A549 (cell line): ENCODE measurements at regions not wholly inside any gene's neighbourhood (a gene's known extent, or its start where the extent isn't known, plus 50 kb on each side); places are given as distances from the start of the nearest gene placed in this dataset.

Source experiments
- CBX8 ChIP-seq: fragments of 200-600 bp; sonication (generic); IDR thresholded peaks from 2 replicates; pipeline ENCODE4 v1.6.1; 2016
- CEBPB ChIP-seq, 2 experiments: fragments of >200 bp in 1 of 2; sonication (Bioruptor Twin) in 1 of 2; formaldehyde crosslinking in 1 of 2; IDR thresholded peaks; 2 replicates each; pipeline ENCODE4 v1.6.1; 2012 to 2016
- EP300 ChIP-seq, 2 experiments: fragments of >200 bp; sonication (Bioruptor Twin); formaldehyde crosslinking; IDR thresholded peaks; 2 replicates in 1 of 2; 3 replicates in 1 of 2; pipeline ENCODE4 v1.6.1; 2016 to 2017
- ESRRA ChIP-seq: fragments of 150-350 bp; IDR thresholded peaks from 2 replicates; pipeline ENCODE4 v1.6.1; 2014; ENCODE audit warnings: mild to moderate bottlenecking, low read length, borderline replicate concordance
- FOSL2 ChIP-seq, 2 experiments: fragments of 450-650 bp in 1 of 2; fragments of >200 bp in 1 of 2; sonication (Bioruptor Twin) in 1 of 2; formaldehyde crosslinking; IDR thresholded peaks; 2 replicates each; pipeline versions ENCODE4 v1.5.0 to v1.6.1; 2016 to 2020; ENCODE audit warnings: mild to moderate bottlenecking in 1 of 2, moderate library complexity in 1 of 2
- MAX ChIP-seq: IDR thresholded peaks from 2 replicates; pipeline ENCODE4 v1.6.1; 2012
- PBX3 ChIP-seq: IDR thresholded peaks from 2 replicates; pipeline ENCODE4 v1.6.1; 2012
- POLR2A ChIP-seq: IDR thresholded peaks from 2 replicates; pipeline ENCODE4 v1.6.1; 2012; ENCODE audit warnings: mild to moderate bottlenecking, low read length
- SMC3 ChIP-seq: fragments of >200 bp; sonication (Bioruptor Twin); formaldehyde crosslinking; IDR thresholded peaks from 3 replicates; pipeline ENCODE4 v1.6.1; 2018; ENCODE audit warnings: inconsistent platforms
- SREBF2 ChIP-seq: fragments of 450-650 bp; IDR thresholded peaks from 2 replicates; pipeline ENCODE4 v1.6.1; 2014; ENCODE audit warnings: mild to moderate bottlenecking, moderate library complexity
- TF ChIP-seq, protein P1 (sequence below): fragments of >200 bp; sonication (Bioruptor Twin); formaldehyde crosslinking; IDR thresholded peaks from 3 replicates; pipeline ENCODE4 v1.5.1; 2016
- TF ChIP-seq, protein P2 (sequence below): fragments of 450-650 bp; IDR thresholded peaks from 2 replicates; pipeline ENCODE4 v1.6.1; 2014; ENCODE audit warnings: antibody characterized with exemption
- TF ChIP-seq, protein P3 (sequence below): fragments of 200-600 bp; sonication (generic); IDR thresholded peaks from 2 replicates; pipeline ENCODE4 v1.6.1; 2016; ENCODE audit warnings: antibody characterized with exemption, mild to moderate bottlenecking, moderate library complexity

GRCh38 chr10:65861249-65861648, 1064.6 kb upstream of the LRRTM3 start:
- TF ChIP-seq EP300 (IDR thresholded peaks at IDR 0.05) (no peak), SREBF2 (no peak), FOSL2 (IDR thresholded peaks at IDR 0.05) (no peak), FOSL2 (CRISPR knock-in tag; IDR thresholded peaks at IDR 0.05) (no peak), POLR2A (no peak), CEBPB (IDR thresholded peaks at IDR 0.05) (no peak), MAX (no peak), PBX3 (no peak), SMC3 (no peak), CBX8 (no peak), ESRRA (no peak)
- TF ChIP-seq, protein P1, sequence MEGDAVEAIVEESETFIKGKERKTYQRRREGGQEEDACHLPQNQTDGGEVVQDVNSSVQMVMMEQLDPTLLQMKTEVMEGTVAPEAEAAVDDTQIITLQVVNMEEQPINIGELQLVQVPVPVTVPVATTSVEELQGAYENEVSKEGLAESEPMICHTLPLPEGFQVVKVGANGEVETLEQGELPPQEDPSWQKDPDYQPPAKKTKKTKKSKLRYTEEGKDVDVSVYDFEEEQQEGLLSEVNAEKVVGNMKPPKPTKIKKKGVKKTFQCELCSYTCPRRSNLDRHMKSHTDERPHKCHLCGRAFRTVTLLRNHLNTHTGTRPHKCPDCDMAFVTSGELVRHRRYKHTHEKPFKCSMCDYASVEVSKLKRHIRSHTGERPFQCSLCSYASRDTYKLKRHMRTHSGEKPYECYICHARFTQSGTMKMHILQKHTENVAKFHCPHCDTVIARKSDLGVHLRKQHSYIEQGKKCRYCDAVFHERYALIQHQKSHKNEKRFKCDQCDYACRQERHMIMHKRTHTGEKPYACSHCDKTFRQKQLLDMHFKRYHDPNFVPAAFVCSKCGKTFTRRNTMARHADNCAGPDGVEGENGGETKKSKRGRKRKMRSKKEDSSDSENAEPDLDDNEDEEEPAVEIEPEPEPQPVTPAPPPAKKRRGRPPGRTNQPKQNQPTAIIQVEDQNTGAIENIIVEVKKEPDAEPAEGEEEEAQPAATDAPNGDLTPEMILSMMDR, result no peak
- TF ChIP-seq, protein P2, sequence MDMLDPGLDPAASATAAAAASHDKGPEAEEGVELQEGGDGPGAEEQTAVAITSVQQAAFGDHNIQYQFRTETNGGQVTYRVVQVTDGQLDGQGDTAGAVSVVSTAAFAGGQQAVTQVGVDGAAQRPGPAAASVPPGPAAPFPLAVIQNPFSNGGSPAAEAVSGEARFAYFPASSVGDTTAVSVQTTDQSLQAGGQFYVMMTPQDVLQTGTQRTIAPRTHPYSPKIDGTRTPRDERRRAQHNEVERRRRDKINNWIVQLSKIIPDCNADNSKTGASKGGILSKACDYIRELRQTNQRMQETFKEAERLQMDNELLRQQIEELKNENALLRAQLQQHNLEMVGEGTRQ, result no peak
- TF ChIP-seq, protein P3, sequence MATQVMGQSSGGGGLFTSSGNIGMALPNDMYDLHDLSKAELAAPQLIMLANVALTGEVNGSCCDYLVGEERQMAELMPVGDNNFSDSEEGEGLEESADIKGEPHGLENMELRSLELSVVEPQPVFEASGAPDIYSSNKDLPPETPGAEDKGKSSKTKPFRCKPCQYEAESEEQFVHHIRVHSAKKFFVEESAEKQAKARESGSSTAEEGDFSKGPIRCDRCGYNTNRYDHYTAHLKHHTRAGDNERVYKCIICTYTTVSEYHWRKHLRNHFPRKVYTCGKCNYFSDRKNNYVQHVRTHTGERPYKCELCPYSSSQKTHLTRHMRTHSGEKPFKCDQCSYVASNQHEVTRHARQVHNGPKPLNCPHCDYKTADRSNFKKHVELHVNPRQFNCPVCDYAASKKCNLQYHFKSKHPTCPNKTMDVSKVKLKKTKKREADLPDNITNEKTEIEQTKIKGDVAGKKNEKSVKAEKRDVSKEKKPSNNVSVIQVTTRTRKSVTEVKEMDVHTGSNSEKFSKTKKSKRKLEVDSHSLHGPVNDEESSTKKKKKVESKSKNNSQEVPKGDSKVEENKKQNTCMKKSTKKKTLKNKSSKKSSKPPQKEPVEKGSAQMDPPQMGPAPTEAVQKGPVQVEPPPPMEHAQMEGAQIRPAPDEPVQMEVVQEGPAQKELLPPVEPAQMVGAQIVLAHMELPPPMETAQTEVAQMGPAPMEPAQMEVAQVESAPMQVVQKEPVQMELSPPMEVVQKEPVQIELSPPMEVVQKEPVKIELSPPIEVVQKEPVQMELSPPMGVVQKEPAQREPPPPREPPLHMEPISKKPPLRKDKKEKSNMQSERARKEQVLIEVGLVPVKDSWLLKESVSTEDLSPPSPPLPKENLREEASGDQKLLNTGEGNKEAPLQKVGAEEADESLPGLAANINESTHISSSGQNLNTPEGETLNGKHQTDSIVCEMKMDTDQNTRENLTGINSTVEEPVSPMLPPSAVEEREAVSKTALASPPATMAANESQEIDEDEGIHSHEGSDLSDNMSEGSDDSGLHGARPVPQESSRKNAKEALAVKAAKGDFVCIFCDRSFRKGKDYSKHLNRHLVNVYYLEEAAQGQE, result no peak
